ENCODE measurements at regions not wholly inside any gene's neighbourhood (a gene's known extent, or its start where the extent isn't known, plus 50 kb on each side); places are given as distances from the start of the nearest gene placed in this dataset.
A peak's percentile ranks its signal among the peaks of the same experiment; 100 is the strongest.

DNA sequence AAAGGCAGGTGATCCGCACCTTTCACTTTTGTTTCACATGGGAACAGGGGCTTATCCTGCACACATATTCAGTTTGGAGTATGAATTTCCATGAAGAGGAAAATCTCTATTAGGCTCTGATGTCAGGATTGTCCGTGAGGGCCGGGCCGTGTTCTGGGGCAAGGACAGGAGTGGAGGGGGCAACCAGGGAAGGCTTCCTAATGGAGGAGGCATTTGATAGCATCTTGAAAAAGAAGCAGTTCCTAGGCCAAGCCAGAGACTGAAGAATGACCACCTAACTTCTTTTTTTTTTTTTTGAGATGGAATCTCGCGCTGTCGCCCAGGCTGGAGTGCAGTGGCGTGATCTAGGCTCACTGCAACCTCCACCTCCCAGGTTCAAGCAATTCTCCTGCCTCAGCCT lies 174.2 kb downstream of the SEC14L1 start:
- WGBS, 2 donors = 89 to 97% methylated on average over 7 to 8 of the region's 8 CpGs
- Histone ChIP-seq H3K4me3 (no peak overlapping the region), H3K27ac (no peak overlapping the region), H3K4me1 (peaks cover 0 to 3% (median 0%) of the 10 kb centered on the region in 3 donors), H3K36me3 (no peaks in the 10 kb centered on the region), H3K9me3 (no peaks in the 10 kb centered on the region), H3K27me3 (no peaks in the 10 kb centered on the region)
- ATAC-seq (no peak), DNase-seq (peak in 1 of 6 donors; percentile 11), FAIRE-seq (no peak)
- TF ChIP-seq, protein P1, sequence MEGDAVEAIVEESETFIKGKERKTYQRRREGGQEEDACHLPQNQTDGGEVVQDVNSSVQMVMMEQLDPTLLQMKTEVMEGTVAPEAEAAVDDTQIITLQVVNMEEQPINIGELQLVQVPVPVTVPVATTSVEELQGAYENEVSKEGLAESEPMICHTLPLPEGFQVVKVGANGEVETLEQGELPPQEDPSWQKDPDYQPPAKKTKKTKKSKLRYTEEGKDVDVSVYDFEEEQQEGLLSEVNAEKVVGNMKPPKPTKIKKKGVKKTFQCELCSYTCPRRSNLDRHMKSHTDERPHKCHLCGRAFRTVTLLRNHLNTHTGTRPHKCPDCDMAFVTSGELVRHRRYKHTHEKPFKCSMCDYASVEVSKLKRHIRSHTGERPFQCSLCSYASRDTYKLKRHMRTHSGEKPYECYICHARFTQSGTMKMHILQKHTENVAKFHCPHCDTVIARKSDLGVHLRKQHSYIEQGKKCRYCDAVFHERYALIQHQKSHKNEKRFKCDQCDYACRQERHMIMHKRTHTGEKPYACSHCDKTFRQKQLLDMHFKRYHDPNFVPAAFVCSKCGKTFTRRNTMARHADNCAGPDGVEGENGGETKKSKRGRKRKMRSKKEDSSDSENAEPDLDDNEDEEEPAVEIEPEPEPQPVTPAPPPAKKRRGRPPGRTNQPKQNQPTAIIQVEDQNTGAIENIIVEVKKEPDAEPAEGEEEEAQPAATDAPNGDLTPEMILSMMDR (IDR thresholded peaks at IDR 0.05) = no peak
- intact Hi-C loops (cut with DNase I) = no loop called here

DNA sequence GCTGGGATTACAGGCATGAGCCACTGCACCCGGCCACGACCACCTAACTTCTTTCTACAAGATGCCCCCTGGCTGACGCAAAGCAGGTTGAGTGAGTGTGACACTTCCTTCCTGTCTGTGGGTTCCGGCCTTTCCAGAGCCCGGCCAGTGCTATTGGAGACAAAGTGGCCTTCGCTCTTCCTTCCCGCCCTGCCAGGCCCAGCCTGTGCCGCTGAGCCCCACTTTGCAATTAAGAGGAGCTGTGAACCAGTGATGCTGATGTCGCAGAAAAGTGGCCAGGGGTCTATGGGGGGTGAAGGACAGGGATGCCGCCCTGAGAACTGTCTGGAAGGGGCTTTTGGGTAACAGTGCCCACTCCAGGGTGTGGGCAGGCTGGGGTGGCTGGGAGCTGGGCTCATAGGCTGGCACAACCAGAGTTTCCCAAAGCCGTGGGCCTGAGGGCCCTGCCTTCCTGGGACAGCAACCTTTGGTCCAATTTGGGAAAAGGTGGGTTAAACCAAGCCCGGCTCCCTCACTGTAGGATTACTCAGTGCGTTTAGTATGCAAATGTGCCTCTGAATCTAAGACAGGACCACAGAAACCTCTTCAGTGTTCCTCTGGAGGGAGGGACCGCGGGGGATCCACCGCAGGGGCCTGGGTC lies 174.9 kb downstream of the SEC14L1 start:
- H3K9me3 ChIP-seq = no peaks in the 10 kb centered on the region
- FAIRE-seq = no peak
- H3K27ac ChIP-seq = no peak overlapping the region
- H3K27me3 ChIP-seq = no peaks in the 10 kb centered on the region
- H3K4me3 ChIP-seq = no peak overlapping the region
- no peaks in the 10 kb centered on the region for H3K36me3 ChIP-seq
- DNase-seq = peak in 2 of 6 donors; percentile 37 to 55
- intact Hi-C loops (cut with DNase I) = no loop called here
- H3K4me1 ChIP-seq = peaks cover 0 to 3% (median 0%) of the 10 kb centered on the region in 3 donors
- TF ChIP-seq, protein P1 (IDR thresholded peaks at IDR 0.05) = no peak
- no peak for ATAC-seq
- 86 to 89% methylated on average over 16 of the region's 16 CpGs for WGBS, 2 donors

DNA sequence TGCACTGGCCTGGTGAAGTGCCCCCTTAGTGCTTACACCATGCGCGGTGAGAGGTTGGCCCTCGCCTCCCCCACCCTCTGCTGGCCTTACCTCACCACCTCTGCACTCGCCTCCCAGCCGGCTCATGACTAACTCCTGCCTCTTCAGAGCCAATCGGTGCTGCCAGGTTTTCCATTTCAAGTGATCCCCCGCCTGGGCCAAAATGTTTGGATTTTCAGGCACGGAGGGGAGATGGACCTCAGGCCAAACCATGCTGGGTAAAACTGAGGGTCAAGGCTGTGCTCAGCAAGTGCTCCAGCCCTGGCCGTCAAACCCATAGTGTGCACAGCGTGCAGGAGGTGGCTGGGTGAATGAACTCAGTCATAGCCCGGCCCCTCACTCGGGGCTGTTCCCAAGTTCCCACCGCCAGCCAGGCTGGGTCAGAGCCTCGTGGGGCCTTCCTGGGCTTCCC lies 175.4 kb downstream of the SEC14L1 start:
- intact Hi-C loops (cut with DNase I) = no loop called here
- FAIRE-seq (no peak), ATAC-seq (no peak), DNase-seq (peak in 2 of 6 donors; percentile 37 to 42)
- no peak overlapping the region for H3K4me3 ChIP-seq
- H3K9me3 ChIP-seq = no peaks in the 10 kb centered on the region
- WGBS, 2 donors = 92 to 94% methylated on average over 14 of the region's 14 CpGs
- no peaks in the 10 kb centered on the region for H3K36me3 ChIP-seq
- H3K27me3 ChIP-seq = no peaks in the 10 kb centered on the region
- no peak overlapping the region for H3K27ac ChIP-seq
- TF ChIP-seq, protein P1 (IDR thresholded peaks at IDR 0.05) = no peak
- H3K4me1 ChIP-seq = peaks cover 0 to 3% (median 0%) of the 10 kb centered on the region in 3 donors

DNA sequence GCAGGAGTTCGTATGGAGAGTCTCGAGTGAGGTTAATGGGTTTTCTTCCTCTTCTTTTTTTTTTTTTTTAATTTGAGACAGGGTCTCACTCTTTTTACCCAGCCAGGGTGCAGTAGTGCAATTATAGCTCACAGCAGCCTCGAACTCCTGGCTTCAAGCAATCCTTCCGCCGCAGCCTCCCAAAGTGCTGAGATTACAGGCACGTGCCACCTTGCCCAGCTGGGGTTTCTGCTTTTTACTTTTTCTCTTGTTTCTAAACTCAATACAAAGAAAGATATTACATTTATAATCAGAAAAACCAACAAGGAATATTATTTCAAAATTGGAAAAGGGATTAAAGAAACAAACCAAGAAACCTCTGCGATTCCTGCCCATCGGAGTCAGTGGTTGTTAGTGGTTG lies 175.9 kb downstream of the SEC14L1 start:
- Histone ChIP-seq H3K4me3 (no peak overlapping the region), H3K4me1 (peaks cover 0 to 3% (median 0%) of the 10 kb centered on the region in 3 donors), H3K36me3 (no peaks in the 10 kb centered on the region), H3K27ac (no peak overlapping the region), H3K9me3 (no peaks in the 10 kb centered on the region), H3K27me3 (no peaks in the 10 kb centered on the region)
- TF ChIP-seq, protein P1 (IDR thresholded peaks at IDR 0.05) = no peak
- 93 to 97% methylated on average over 8 of the region's 8 CpGs for WGBS, 2 donors
- DNase-seq = peak in 1 of 6 donors; percentile 5
- ATAC-seq = no peak
- intact Hi-C loops (cut with DNase I) = no loop called here
- FAIRE-seq = no peak

DNA sequence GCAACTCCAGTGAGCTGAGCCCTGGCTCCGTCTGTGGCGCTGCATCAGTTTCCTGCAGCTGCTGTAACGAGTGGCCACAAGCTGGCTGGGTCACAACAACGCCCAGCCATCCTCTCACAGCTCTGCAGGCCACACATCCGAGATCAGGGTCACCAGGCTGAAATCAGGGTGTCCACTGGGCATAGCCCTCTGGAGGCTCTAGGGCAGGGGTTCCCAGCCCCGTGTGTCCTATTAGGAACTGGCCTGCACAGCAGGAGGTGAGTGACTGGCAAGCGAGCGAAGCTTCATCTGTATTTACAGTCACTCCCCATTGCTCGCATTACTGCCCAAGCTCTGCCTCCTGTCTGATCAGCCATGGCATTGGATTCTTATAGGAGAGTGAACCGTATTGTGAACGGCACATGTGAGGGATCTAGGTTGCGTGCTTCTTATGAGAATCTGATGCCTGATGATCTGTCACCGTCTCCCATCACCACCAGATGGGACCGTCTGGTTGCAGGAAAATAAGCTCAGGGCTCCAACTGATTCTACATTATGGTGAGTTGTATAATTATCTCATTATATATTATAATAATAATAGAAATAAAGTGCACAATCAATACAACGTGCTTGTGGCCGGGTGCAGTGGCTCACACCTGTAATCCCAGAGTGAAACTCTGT lies 176.5 kb downstream of the SEC14L1 start:
- FAIRE-seq (no peak), DNase-seq (peak in 2 of 6 donors; percentile 30 to 47), ATAC-seq (no peak)
- intact Hi-C loops (cut with DNase I) = no loop called here
- Histone ChIP-seq H3K4me3 (no peak overlapping the region), H3K27me3 (no peaks in the 10 kb centered on the region), H3K9me3 (no peaks in the 10 kb centered on the region), H3K27ac (no peak overlapping the region), H3K36me3 (no peaks in the 10 kb centered on the region), H3K4me1 (peaks cover 0 to 4% (median 0%) of the 10 kb centered on the region in 3 donors)
- 95% methylated on average over 16 of the region's 16 CpGs for WGBS, 2 donors
- TF ChIP-seq, protein P1 (IDR thresholded peaks at IDR 0.05) = no peak

Data from pancreas (tissue), 10 donors.